WI38 (cell line): ENCODE measurements at regions not wholly inside any gene's neighbourhood (a gene's known extent, or its start where the extent isn't known, plus 50 kb on each side); places are given as distances from the start of the nearest gene placed in this dataset.

Experiments
- H3K4me3 ChIP-seq: 2 replicates; pipeline ENCODE4 v1.5.1; 2011; ENCODE audit warnings: low read depth, mild to moderate bottlenecking, control low read depth, low read length
- TF ChIP-seq, protein P1 (sequence below): IDR thresholded peaks from 2 replicates; pipeline ENCODE4 v1.5.1; 2012; ENCODE audit warnings: low read depth, mild to moderate bottlenecking, control low read depth, low read length

DNA sequence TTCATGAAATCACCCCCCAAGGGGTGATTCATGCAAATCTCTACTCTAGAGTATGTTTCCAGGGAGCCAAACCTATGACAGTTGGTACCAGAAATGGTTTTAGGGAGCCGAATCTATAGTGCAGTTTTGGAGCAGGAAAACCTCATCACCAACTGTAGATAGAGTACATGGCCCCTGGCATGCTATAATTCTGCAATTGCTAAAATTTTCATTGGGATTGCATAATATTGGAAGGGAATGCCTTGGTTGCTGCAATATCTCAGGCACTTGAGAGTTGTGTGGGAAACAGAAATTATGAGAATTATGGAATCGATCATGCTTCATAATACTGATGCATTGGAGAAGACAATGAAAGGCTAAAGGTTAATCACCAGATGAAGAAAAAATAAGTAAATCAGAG, 148.2 kb upstream of the PLPPR1 start:
- TF ChIP-seq, protein P1, sequence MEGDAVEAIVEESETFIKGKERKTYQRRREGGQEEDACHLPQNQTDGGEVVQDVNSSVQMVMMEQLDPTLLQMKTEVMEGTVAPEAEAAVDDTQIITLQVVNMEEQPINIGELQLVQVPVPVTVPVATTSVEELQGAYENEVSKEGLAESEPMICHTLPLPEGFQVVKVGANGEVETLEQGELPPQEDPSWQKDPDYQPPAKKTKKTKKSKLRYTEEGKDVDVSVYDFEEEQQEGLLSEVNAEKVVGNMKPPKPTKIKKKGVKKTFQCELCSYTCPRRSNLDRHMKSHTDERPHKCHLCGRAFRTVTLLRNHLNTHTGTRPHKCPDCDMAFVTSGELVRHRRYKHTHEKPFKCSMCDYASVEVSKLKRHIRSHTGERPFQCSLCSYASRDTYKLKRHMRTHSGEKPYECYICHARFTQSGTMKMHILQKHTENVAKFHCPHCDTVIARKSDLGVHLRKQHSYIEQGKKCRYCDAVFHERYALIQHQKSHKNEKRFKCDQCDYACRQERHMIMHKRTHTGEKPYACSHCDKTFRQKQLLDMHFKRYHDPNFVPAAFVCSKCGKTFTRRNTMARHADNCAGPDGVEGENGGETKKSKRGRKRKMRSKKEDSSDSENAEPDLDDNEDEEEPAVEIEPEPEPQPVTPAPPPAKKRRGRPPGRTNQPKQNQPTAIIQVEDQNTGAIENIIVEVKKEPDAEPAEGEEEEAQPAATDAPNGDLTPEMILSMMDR = no peak
- no peak overlapping the region for H3K4me3 ChIP-seq

DNA sequence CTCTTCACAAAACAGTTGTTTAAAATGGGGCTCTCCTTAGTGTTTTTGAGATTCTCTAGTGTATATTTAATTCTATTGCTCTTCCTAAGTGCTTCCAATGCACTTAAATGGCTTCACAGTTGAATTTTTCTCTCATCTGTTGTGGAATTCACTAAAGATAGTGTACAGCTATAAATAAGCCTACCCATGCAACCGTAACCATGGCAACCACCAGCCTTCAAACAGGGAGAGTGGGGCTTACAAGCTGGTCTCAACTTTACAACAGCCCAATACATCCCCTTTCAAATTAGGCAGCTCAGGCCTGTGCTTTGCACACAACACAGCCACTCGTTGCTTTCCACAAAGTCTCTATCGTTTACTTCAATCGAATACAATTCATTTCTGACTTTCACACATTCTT, 144.0 kb upstream of the PLPPR1 start:
- no peak overlapping the region for H3K4me3 ChIP-seq
- TF ChIP-seq, protein P1 = no peak

DNA sequence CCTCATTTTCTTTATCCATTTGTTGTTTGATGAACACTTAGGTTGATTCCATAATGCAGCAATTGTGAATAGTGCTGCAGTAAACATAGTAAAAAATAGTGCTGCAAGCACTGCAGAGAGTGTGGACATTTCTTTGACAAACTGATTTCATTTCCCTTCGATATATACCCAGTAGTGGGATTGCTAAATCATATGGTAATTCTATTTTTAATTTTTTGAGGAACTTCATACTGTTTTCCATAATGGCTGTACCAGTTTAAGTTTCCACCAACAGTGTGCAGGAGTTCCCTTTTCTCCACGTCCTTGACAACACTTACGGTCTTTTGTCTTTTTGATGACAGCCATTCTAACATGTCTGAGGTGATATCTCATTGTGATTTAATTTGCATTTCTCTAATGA, 138.2 kb upstream of the PLPPR1 start:
- no peak overlapping the region for H3K4me3 ChIP-seq
- TF ChIP-seq, protein P1 = no peak

DNA sequence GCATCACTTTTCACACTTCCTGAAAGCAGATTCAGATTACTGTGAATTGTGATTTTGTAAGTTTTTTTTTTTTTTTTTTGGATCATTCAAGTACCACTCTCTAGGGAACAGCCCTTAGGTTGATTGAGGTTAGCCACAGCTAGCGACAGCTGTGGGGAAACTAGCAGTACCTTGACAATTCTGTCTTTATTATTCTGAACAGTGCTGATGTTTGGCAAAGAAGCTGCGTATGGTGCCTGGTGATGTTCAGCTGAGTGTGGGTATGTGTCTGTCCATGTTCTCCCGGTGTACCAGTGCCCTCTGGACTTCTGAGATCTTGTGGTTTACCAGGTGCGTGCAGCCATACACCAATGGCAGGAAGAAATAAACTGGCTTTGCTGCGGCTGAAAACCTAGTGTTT, 117.3 kb upstream of the PLPPR1 start:
- TF ChIP-seq, protein P1 = no peak
- H3K4me3 ChIP-seq = no peak overlapping the region

DNA sequence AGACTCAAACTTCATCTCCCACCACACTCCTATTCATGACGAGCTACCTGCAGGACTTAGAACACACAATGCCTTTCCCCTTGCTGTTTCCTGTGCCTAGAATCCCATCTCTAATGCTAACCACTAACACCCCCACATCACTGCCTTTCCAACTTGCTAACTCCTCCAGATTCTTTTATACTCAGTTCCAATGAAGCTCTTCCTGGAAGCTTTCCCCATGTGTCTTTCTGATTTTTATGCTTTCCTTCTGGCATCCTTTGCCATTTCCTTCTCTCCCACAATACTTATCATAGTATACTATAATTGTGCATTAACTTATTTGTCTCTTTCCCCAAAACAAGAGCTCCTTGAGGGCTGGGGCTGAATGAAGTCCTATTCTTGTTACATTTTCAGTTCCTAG, 115.3 kb upstream of the PLPPR1 start:
- TF ChIP-seq, protein P1 = no peak
- H3K4me3 ChIP-seq = no peak overlapping the region

DNA sequence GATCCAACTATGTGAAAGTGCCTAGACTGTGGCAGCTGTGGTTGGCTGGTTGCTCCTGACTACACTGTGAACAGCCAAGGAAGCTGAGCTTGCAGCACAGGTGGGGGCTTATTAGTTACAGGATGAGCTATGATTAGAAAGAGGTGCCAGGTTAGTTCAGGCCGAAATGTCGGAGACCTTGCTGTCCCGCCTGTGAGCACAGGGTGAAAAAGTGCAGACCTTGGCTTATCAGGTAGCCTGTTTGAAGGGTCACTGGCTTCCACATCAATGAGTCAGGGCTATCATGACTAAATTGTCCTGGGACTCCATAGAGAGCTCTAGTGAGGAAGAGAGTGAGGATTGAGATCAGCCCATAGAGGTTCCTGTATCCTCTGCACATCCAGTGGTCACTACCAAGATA, 114.3 kb upstream of the PLPPR1 start:
- no peak overlapping the region for H3K4me3 ChIP-seq
- TF ChIP-seq, protein P1 = no peak

DNA sequence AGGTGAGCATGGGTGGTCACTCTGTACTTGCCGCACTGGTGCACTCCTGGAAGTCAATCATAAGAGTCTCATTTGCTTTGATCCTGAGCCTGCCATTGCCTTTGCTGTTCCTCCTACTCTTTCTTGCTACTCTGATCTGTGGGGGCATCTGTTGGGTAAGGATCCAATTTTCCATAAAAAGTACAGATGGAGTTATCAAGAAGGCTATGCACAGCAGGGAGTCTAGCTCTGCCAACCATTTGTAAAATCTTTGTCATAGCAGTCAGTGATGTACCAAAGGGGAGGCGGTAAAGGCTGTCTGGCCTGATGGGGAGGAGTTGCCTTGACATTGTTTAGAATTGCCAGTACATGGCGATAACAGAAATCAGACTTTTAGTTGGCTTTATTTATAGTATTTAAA, 109.0 kb upstream of the PLPPR1 start:
- TF ChIP-seq, protein P1 = no peak
- H3K4me3 ChIP-seq = no peak overlapping the region
